Trophoblast cell (in vitro differentiated cells and primary cell): ENCODE measurements at regions not wholly inside any gene's neighbourhood (a gene's known extent, or its start where the extent isn't known, plus 50 kb on each side); places are given as distances from the start of the nearest gene placed in this dataset.

Source experiments
- DNase-seq, 2 donors: peaks; one replicate each; pipeline ENCODE4 v3.0.0-alpha.2; 2016
- H2AFZ ChIP-seq: 2 replicates; pipeline ENCODE4 v1.6.1; 2013; ENCODE audit warnings: low read length, moderate library complexity, mild to moderate bottlenecking; ENCODE audit not compliant: insufficient read depth, poor library complexity
- H2AK5ac ChIP-seq: 2 replicates; pipeline ENCODE4 v1.6.1; 2013; ENCODE audit warnings: mild to moderate bottlenecking, low read length
- H2BK120ac ChIP-seq: 2 replicates; pipeline ENCODE4 v1.6.1; 2013; ENCODE audit warnings: low read length, mild to moderate bottlenecking, moderate library complexity; ENCODE audit not compliant: insufficient read depth, poor library complexity
- H2BK12ac ChIP-seq: 2 replicates; pipeline ENCODE4 v1.6.1; 2013; ENCODE audit warnings: mild to moderate bottlenecking, low read length, moderate library complexity
- H2BK5ac ChIP-seq: 2 replicates; pipeline ENCODE4 v1.6.1; 2013; ENCODE audit warnings: low read length, low read depth, moderate library complexity, mild to moderate bottlenecking; ENCODE audit not compliant: poor library complexity
- H3K14ac ChIP-seq: 2 replicates; pipeline ENCODE4 v1.6.1; 2013; ENCODE audit warnings: mild to moderate bottlenecking, low read length
- H3K18ac ChIP-seq: 2 replicates; pipeline ENCODE4 v1.6.1; 2013; ENCODE audit warnings: mild to moderate bottlenecking, low read length
- H3K23ac ChIP-seq: 2 replicates; pipeline ENCODE4 v1.6.1; 2013; ENCODE audit warnings: low read length
- H3K27ac ChIP-seq: 2 replicates; pipeline ENCODE4 v1.5.1; 2013; ENCODE audit warnings: low read depth, mild to moderate bottlenecking, inconsistent platforms, low read length, moderate library complexity
- H3K27me3 ChIP-seq: 2 replicates; pipeline ENCODE4 v1.6.1; 2013; ENCODE audit warnings: inconsistent platforms, mild to moderate bottlenecking, low read length, moderate library complexity; ENCODE audit not compliant: insufficient read depth
- H3K36me3 ChIP-seq, 2 experiments: 1 replicate in 1 of 2; 2 replicates in 1 of 2; pipeline ENCODE4 v1.6.1; 2013; ENCODE audit warnings: low read length in 2 of 2, mild to moderate bottlenecking in 2 of 2, moderate library complexity in 1 of 2; ENCODE audit not compliant: insufficient read depth in 2 of 2, control insufficient read depth in 1 of 2
- H3K4ac ChIP-seq: 2 replicates; pipeline ENCODE4 v1.6.1; 2013; ENCODE audit warnings: low read depth, mild to moderate bottlenecking, low read length, moderate library complexity
- H3K4me1 ChIP-seq, 2 experiments: 1 replicate in 1 of 2; 2 replicates in 1 of 2; pipeline ENCODE4 v1.6.1; 2013; ENCODE audit warnings: low read length in 2 of 2, mild to moderate bottlenecking in 2 of 2, moderate library complexity in 1 of 2; ENCODE audit not compliant: insufficient read depth in 2 of 2, control insufficient read depth in 1 of 2
- H3K4me2 ChIP-seq: 2 replicates; pipeline ENCODE4 v1.6.1; 2013; ENCODE audit warnings: inconsistent platforms, mild to moderate bottlenecking, low read length, moderate library complexity
- H3K4me3 ChIP-seq: 2 replicates; pipeline ENCODE4 v1.5.1; 2013; ENCODE audit warnings: mild to moderate bottlenecking, low read depth, low read length, inconsistent platforms
- H3K79me1 ChIP-seq: one replicate; pipeline ENCODE4 v1.6.1; 2013; ENCODE audit warnings: low read length
- H3K79me2 ChIP-seq: 2 replicates; pipeline ENCODE4 v1.6.1; 2013; ENCODE audit warnings: low read length, mild to moderate bottlenecking; ENCODE audit not compliant: control insufficient read depth, insufficient read depth, poor library complexity
- H3K9ac ChIP-seq: 2 replicates; pipeline ENCODE4 v1.6.1; 2013; ENCODE audit warnings: mild to moderate bottlenecking, low read length
- H3K9me3 ChIP-seq: 2 replicates; pipeline ENCODE4 v1.6.1; 2013; ENCODE audit warnings: low read depth, mild to moderate bottlenecking, control low read depth, inconsistent platforms, low read length; ENCODE audit not compliant: insufficient read depth
- H4K12ac ChIP-seq: 2 replicates; pipeline ENCODE4 v1.6.1; 2013; ENCODE audit warnings: low read depth, mild to moderate bottlenecking, low read length, moderate library complexity
- H4K8ac ChIP-seq: 2 replicates; pipeline ENCODE4 v1.6.1; 2013; ENCODE audit warnings: low read depth, mild to moderate bottlenecking, low read length, moderate library complexity
- H4K91ac ChIP-seq: one replicate; pipeline ENCODE4 v1.6.1; 2013; ENCODE audit warnings: low read depth, mild to moderate bottlenecking, low read length, moderate library complexity
- WGBS: extraction: QIAGEN DNeasy Blood & Tissue Kit; methylation state at CpG from one replicate; pipeline ENCODE4 v1.1.7; 2013; ENCODE audit warnings: missing lambda C conversion rate; ENCODE audit not compliant: insufficient read length, insufficient coverage; ENCODE audit errors: extremely low coverage; 5-methylcytosine and 5-hydroxymethylcytosine counted together

DNA sequence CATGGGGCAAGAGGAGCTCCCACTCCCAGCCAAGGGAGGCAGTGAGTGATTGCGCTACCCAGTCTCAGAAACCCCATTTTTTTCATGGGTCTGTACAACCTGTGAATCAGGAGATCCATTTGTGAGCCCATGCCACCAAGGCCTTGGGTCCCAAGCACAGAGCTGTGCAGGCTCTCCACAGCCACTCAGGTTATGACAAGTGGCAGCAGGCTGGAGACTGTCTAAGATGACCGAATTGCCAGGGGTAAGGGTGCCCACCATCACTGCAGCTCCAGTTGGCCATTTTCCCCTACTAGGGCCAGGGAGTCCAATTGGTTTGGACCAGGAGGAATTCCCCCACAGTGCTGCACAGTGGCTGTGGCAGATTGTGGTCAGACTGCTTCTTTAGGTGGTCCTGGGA is 407.5 kb upstream of the KLHL4 start:
- Histone ChIP-seq H3K4me2 (no peak overlapping the region), H2AK5ac (no peak overlapping the region), H2BK5ac (no peak overlapping the region), H2BK120ac (no peak overlapping the region), H2AFZ (no peak overlapping the region), H2BK12ac (no peak overlapping the region), H4K91ac (no peak overlapping the region), H3K14ac (no peak overlapping the region), H3K79me1 (no peaks in the 10 kb centered on the region), H3K79me2 (no peaks in the 10 kb centered on the region), H3K36me3 (no peaks in the 10 kb centered on the region), H3K9ac (no peak overlapping the region), H3K9me3 (no peaks in the 10 kb centered on the region), H3K27me3 (no peaks in the 10 kb centered on the region), H4K8ac (no peak overlapping the region), H3K4me1 (no peaks in the 10 kb centered on the region), H3K23ac (no peak overlapping the region), H3K4ac (no peak overlapping the region), H4K12ac (no peak overlapping the region), H3K18ac (no peak overlapping the region), H3K27ac (no peak overlapping the region), H3K4me3 (no peak overlapping the region)
- DNase-seq, result no peak
- whole genome bisulfite sequencing, result no CpG with 5 or more reads among the region's 2 CpGs

DNA sequence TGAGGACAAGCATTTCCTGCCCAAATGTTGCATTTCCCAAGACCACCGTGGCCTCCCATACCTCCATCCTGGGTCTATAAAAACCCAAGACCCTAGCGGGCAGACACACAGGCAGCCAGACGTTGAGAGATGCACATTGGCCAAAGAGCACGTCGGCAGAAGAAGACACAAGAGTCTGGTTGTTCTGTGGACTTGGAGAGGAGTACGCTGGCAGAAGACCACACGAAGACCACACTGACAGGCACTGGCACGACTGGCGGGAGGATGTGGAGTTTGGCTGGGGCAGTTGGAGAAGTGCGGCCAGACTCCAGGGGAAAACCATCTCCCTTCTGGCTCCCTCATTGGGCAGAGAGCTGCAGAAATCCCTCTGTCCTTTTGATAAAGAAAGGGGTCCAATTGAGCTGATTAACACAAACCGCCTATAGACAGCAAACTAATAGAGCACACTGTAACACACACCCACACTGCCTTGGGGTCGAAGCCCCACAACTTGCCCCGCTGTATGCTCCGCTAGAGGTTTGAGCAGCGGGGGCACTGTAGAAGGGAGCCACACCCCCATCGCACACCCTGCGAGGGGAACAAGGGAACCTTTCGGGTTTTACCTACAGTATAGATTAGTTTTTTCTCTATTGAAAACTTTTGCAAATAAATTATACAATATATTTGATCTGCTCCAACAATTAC is 376.7 kb upstream of the KLHL4 start:
- Histone ChIP-seq H3K27ac (no peak overlapping the region), H2BK12ac (no peak overlapping the region), H3K79me2 (no peaks in the 10 kb centered on the region), H3K9me3 (no peaks in the 10 kb centered on the region), H4K12ac (no peak overlapping the region), H4K8ac (no peak overlapping the region), H2BK120ac (no peak overlapping the region), H3K4me1 (no peaks in the 10 kb centered on the region), H2BK5ac (no peak overlapping the region), H3K14ac (no peak overlapping the region), H3K27me3 (no peaks in the 10 kb centered on the region), H3K4me3 (no peak overlapping the region), H3K4ac (no peak overlapping the region), H3K9ac (no peak overlapping the region), H3K23ac (no peak overlapping the region), H3K18ac (no peak overlapping the region), H3K4me2 (no peak overlapping the region), H4K91ac (no peak overlapping the region), H2AFZ (no peak overlapping the region), H3K79me1 (no peaks in the 10 kb centered on the region), H2AK5ac (no peak overlapping the region), H3K36me3 (no peaks in the 10 kb centered on the region)
- DNase-seq, result no peak
- WGBS, result no CpG with 5 or more reads among the region's 18 CpGs

- Histone ChIP-seq H3K36me3 (no peaks in the 10 kb centered on the region), H3K4me3 (no peak overlapping the region), H3K79me2 (no peaks in the 10 kb centered on the region), H3K9ac (no peak overlapping the region), H3K4me1 (no peaks in the 10 kb centered on the region), H2BK5ac (no peak overlapping the region), H4K91ac (no peak overlapping the region), H4K8ac (no peak overlapping the region), H4K12ac (no peak overlapping the region), H3K23ac (no peak overlapping the region), H3K27me3 (no peaks in the 10 kb centered on the region), H3K18ac (no peak overlapping the region), H3K4me2 (no peak overlapping the region), H2AFZ (no peak overlapping the region), H3K79me1 (no peaks in the 10 kb centered on the region), H3K9me3 (no peaks in the 10 kb centered on the region), H2AK5ac (no peak overlapping the region), H3K14ac (no peak overlapping the region), H2BK120ac (no peak overlapping the region), H3K27ac (no peak overlapping the region), H3K4ac (no peak overlapping the region), H2BK12ac (no peak overlapping the region)
- WGBS, result no CpG with 5 or more reads among the region's 4 CpGs
- DNase-seq, result no peak
These were observed 357.1 kb upstream of the KLHL4 start for GRCh38 chrX:87160435-87161010.

DNA sequence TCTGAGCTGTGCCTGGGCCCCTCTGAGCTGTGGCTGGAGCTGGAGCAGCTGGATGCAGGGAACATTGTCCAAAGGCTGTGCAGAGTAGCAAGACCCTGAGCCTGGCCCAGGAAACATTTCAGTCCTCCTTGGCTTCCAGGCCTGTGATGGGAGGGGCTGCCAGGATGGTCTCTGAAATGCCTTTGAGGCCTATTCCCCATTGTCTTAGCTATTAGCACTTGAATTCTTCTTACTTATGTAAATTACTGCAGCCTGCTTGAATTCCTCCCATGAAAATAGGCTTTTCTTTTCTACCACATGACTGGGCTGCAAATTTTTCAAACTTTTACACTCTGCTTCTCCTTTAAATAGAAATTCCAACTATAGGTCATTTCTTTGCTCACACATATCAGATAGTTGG is 349.8 kb upstream of the KLHL4 start:
- H4K91ac ChIP-seq, result no peak overlapping the region
- no peak overlapping the region for H3K4me2 ChIP-seq
- no peak overlapping the region for H2AFZ ChIP-seq
- H2BK120ac ChIP-seq, result no peak overlapping the region
- H3K9ac ChIP-seq, result no peak overlapping the region
- H3K4me3 ChIP-seq, result no peak overlapping the region
- H2BK5ac ChIP-seq, result no peak overlapping the region
- H3K36me3 ChIP-seq, result no peaks in the 10 kb centered on the region
- no peak overlapping the region for H4K12ac ChIP-seq
- H3K18ac ChIP-seq, result no peak overlapping the region
- H3K79me2 ChIP-seq, result no peaks in the 10 kb centered on the region
- no peak overlapping the region for H3K27ac ChIP-seq
- H2AK5ac ChIP-seq, result no peak overlapping the region
- H3K23ac ChIP-seq, result no peak overlapping the region
- H4K8ac ChIP-seq, result no peak overlapping the region
- no peak overlapping the region for H3K14ac ChIP-seq
- H3K79me1 ChIP-seq, result no peaks in the 10 kb centered on the region
- no peak overlapping the region for H3K4ac ChIP-seq
- no peak for DNase-seq
- H2BK12ac ChIP-seq, result no peak overlapping the region
- H3K9me3 ChIP-seq, result no peaks in the 10 kb centered on the region
- no peaks in the 10 kb centered on the region for H3K27me3 ChIP-seq
- no peaks in the 10 kb centered on the region for H3K4me1 ChIP-seq
